NT2/D1 (cell line): ENCODE measurements at regions not wholly inside any gene's neighbourhood (a gene's known extent, or its start where the extent isn't known, plus 50 kb on each side); places are given as distances from the start of the nearest gene placed in this dataset.

ENCODE experiments used
- SUZ12 ChIP-seq: IDR thresholded peaks from 2 replicates; pipeline ENCODE4 v1.6.1; 2011; ENCODE audit not compliant: insufficient read length, insufficient read depth; ENCODE audit errors: extremely low read depth
- YY1 ChIP-seq: IDR thresholded peaks from 2 replicates; pipeline ENCODE4 v1.6.1; 2011; ENCODE audit not compliant: insufficient read length, insufficient read depth
- ZNF274 ChIP-seq: IDR thresholded peaks from 2 replicates; pipeline ENCODE4 v1.6.1; 2011; ENCODE audit warnings: mild to moderate bottlenecking, low read depth, low read length

- TF ChIP-seq SUZ12 (no peak), YY1 (no peak), ZNF274 (no peak)
Measured at GRCh38 chr3:44030285-44030684, 211.4 kb upstream of the TOPAZ1 start.
